A673 (cell line): ENCODE measurements at regions not wholly inside any gene's neighbourhood (a gene's known extent, or its start where the extent isn't known, plus 50 kb on each side); places are given as distances from the start of the nearest gene placed in this dataset.

Experiments
- EZH2 ChIP-seq: fragments of 200-600 bp; sonication (generic); IDR thresholded peaks from 2 replicates; pipeline ENCODE4 v1.6.1; 2017; ENCODE audit warnings: borderline replicate concordance, low read depth, mild to moderate bottlenecking, mixed read lengths, antibody characterized with exemption, low read length; ENCODE audit not compliant: poor library complexity, severe bottlenecking
- TF ChIP-seq, protein P1 (sequence below): fragments of 300-800, 200-600 bp; sonication (generic); conservative IDR thresholded peaks from 2 replicates; pipeline ENCODE4 v1.5.1; 2017; ENCODE audit warnings: low read depth, mild to moderate bottlenecking, antibody characterized with exemption, low read length, moderate library complexity, mixed read lengths

GRCh38 chr1:181345146-181345545 is 138.2 kb upstream of the CACNA1E start:
- TF ChIP-seq EZH2 = no peak
- TF ChIP-seq, protein P1, sequence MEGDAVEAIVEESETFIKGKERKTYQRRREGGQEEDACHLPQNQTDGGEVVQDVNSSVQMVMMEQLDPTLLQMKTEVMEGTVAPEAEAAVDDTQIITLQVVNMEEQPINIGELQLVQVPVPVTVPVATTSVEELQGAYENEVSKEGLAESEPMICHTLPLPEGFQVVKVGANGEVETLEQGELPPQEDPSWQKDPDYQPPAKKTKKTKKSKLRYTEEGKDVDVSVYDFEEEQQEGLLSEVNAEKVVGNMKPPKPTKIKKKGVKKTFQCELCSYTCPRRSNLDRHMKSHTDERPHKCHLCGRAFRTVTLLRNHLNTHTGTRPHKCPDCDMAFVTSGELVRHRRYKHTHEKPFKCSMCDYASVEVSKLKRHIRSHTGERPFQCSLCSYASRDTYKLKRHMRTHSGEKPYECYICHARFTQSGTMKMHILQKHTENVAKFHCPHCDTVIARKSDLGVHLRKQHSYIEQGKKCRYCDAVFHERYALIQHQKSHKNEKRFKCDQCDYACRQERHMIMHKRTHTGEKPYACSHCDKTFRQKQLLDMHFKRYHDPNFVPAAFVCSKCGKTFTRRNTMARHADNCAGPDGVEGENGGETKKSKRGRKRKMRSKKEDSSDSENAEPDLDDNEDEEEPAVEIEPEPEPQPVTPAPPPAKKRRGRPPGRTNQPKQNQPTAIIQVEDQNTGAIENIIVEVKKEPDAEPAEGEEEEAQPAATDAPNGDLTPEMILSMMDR = no peak
